ENCODE measurements at regions not wholly inside any gene's neighbourhood (a gene's known extent, or its start where the extent isn't known, plus 50 kb on each side); places are given as distances from the start of the nearest gene placed in this dataset.

- DNase-seq = no peak
- 60% methylated on average over 10 of the region's 10 CpGs for WGBS (ENCODE audit: insufficient coverage, low coverage, low lambda C conversion rate, missing lambda C conversion rate)
- TF ChIP-seq CTCF (IDR thresholded peaks at IDR 0.05) (no peak), POLR2A (IDR thresholded peaks at IDR 0.05) (no peak)
Measured at GRCh38 chr2:40809156-40809555, 357.3 kb upstream of the SLC8A1 start.

GRCh38 chr2:40814616-40815015 is 362.7 kb upstream of the SLC8A1 start:
- 74% methylated on average over 2 of the region's 2 CpGs for WGBS (ENCODE audit: insufficient coverage, low coverage, low lambda C conversion rate, missing lambda C conversion rate)
- no peaks in the 10 kb centered on the region for H3K36me3 ChIP-seq
- no peak overlapping the region for H3K4me3 ChIP-seq
- H3K4me1 ChIP-seq = no peaks in the 10 kb centered on the region
- H3K27me3 ChIP-seq = no peaks in the 10 kb centered on the region
- no peak overlapping the region for H3K27ac ChIP-seq
- no peak for DNase-seq
- no peaks in the 10 kb centered on the region for H3K9me3 ChIP-seq
- ATAC-seq = no peak
- intact Hi-C loops (cut with DNase I) = no loop called here
- TF ChIP-seq POLR2A (IDR thresholded peaks at IDR 0.05) = no peak
- TF ChIP-seq CTCF (IDR thresholded peaks at IDR 0.05) = no peak

More at GRCh38 chr2:40809156-40809555, 357.3 kb upstream of the SLC8A1 start:
- no peaks in the 10 kb centered on the region for H3K36me3 ChIP-seq
- ATAC-seq = no peak
- H3K4me3 ChIP-seq = no peak overlapping the region
- H3K27me3 ChIP-seq = no peaks in the 10 kb centered on the region
- H3K9me3 ChIP-seq = no peaks in the 10 kb centered on the region
- intact Hi-C loops (cut with DNase I) = no loop called here
- H3K4me1 ChIP-seq = no peaks in the 10 kb centered on the region
- H3K27ac ChIP-seq = no peak overlapping the region

GRCh38 chr2:40820319-40820718 is 368.4 kb upstream of the SLC8A1 start:
- intact Hi-C loops (cut with DNase I) = no loop called here
- Histone ChIP-seq H3K4me1 (no peaks in the 10 kb centered on the region), H3K9me3 (no peaks in the 10 kb centered on the region), H3K4me3 (no peak overlapping the region), H3K27ac (no peak overlapping the region), H3K36me3 (no peaks in the 10 kb centered on the region), H3K27me3 (no peaks in the 10 kb centered on the region)
- ATAC-seq = no peak
- DNase-seq = no peak
- TF ChIP-seq POLR2A (IDR thresholded peaks at IDR 0.05) = no peak
- no peak for TF ChIP-seq CTCF (IDR thresholded peaks at IDR 0.05)

GRCh38 chr2:40823478-40823877 is 371.6 kb upstream of the SLC8A1 start:
- H3K27ac ChIP-seq = no peak overlapping the region
- H3K4me1 ChIP-seq = no peaks in the 10 kb centered on the region
- DNase-seq (no peak), ATAC-seq (no peak)
- WGBS (ENCODE audit: insufficient coverage, low coverage, low lambda C conversion rate, missing lambda C conversion rate) = 57% methylated on average over 3 of the region's 3 CpGs
- H3K9me3 ChIP-seq = no peaks in the 10 kb centered on the region
- H3K4me3 ChIP-seq = no peak overlapping the region
- H3K27me3 ChIP-seq = no peaks in the 10 kb centered on the region
- peaks cover 0 to 3% (median 0%) of the 10 kb centered on the region in 4 donors for H3K36me3 ChIP-seq
- TF ChIP-seq CTCF (IDR thresholded peaks at IDR 0.05) = no peak
- TF ChIP-seq POLR2A (IDR thresholded peaks at IDR 0.05) = no peak
- intact Hi-C loops (cut with DNase I) = no loop called here

- no peak for DNase-seq
- H3K4me3 ChIP-seq = no peak overlapping the region
- 44% methylated on average over 5 of the region's 5 CpGs for WGBS (ENCODE audit: insufficient coverage, low coverage, low lambda C conversion rate, missing lambda C conversion rate)
- H3K4me1 ChIP-seq = no peaks in the 10 kb centered on the region
- no peaks in the 10 kb centered on the region for H3K27me3 ChIP-seq
- H3K36me3 ChIP-seq = peaks cover 0 to 3% (median 0%) of the 10 kb centered on the region in 4 donors
- intact Hi-C loops (cut with DNase I) = no loop called here
- no peak for ATAC-seq
- no peaks in the 10 kb centered on the region for H3K9me3 ChIP-seq
- H3K27ac ChIP-seq = no peak overlapping the region
- no peak for TF ChIP-seq POLR2A (IDR thresholded peaks at IDR 0.05)
- TF ChIP-seq CTCF (IDR thresholded peaks at IDR 0.05) = no peak
Measured at GRCh38 chr2:40824278-40824677, 372.4 kb upstream of the SLC8A1 start.
